Panc1 (cell line): ENCODE measurements at regions not wholly inside any gene's neighbourhood (a gene's known extent, or its start where the extent isn't known, plus 50 kb on each side); places are given as distances from the start of the nearest gene placed in this dataset.

Experiments
- ATAC-seq: fragments of 200-7000 bp; cut with Tn5 transposase; 2 replicates; pipeline ENCODE4 v1.9.1; 2020; ENCODE audit warnings: mild to moderate bottlenecking, moderate library complexity
- BruUV-seq: library from RNA; stranded (reverse); fragments of 400-500 nt; replicated peaks from 2 replicates; lab custom pipeline; 2021; lab: Mats Ljungman, UMichigan
- CTCF ChIA-PET: fragments of 300-600 bp; sonication (Branson Sonifier 250); formaldehyde crosslinking; loops from one replicate; lab custom pipeline; 2022; ENCODE audit warnings: antibody characterized with exemption; lab: Charles Lee
- POLR2A ChIA-PET: fragments of 300-600 bp; sonication (Branson Sonifier 250); formaldehyde crosslinking; loops from one replicate; lab custom pipeline; 2022; ENCODE audit warnings: antibody characterized with exemption; lab: Charles Lee
- DNase-seq: peaks from one replicate; pipeline ENCODE4 v3.0.0-alpha.2; 2010; ENCODE audit warnings: low read depth, low spot score
- H3K27ac ChIP-seq: 2 replicates; pipeline ENCODE4 v1.5.1; 2011; ENCODE audit warnings: mild to moderate bottlenecking, low read length, inconsistent platforms
- H3K27me3 ChIP-seq: fragments of 200-500 bp; sonication (Bioruptor generic); 2 replicates; pipeline ENCODE4 v1.6.0; 2014; ENCODE audit warnings: low read length, inconsistent platforms; ENCODE audit not compliant: control insufficient read depth, insufficient read depth
- H3K36me3 ChIP-seq: fragments of 200-500 bp; sonication (Bioruptor generic); 2 replicates; pipeline ENCODE4 v1.5.1; 2014; ENCODE audit warnings: inconsistent platforms, mild to moderate bottlenecking, low read length, moderate library complexity; ENCODE audit not compliant: control insufficient read depth, insufficient read depth
- H3K4me1 ChIP-seq: 2 replicates; pipeline ENCODE4 v1.5.1; 2011; ENCODE audit warnings: inconsistent platforms, mild to moderate bottlenecking, low read length, moderate library complexity; ENCODE audit not compliant: control insufficient read depth, insufficient read depth
- H3K4me3 ChIP-seq, 2 experiments: 2 replicates each; pipeline ENCODE4 v1.5.1; 2011 to 2012; ENCODE audit warnings: low read depth in 2 of 2, low read length in 2 of 2, mild to moderate bottlenecking in 2 of 2, inconsistent platforms in 1 of 2, moderate library complexity in 1 of 2
- H3K9me3 ChIP-seq: fragments of 200-500 bp; sonication (Bioruptor generic); 2 replicates; pipeline ENCODE4 v1.5.1; 2014; ENCODE audit warnings: low read depth, mild to moderate bottlenecking, inconsistent platforms, low read length, moderate library complexity; ENCODE audit not compliant: control insufficient read depth, insufficient read depth
- POLR2AphosphoS5 ChIP-seq: IDR thresholded peaks from 2 replicates; pipeline ENCODE4 v1.6.1; 2012; ENCODE audit warnings: mild to moderate bottlenecking, low read depth, low read length, moderate library complexity
- REST ChIP-seq, 2 experiments: IDR thresholded peaks; 2 replicates each; pipeline ENCODE4 v1.6.1; 2011 to 2012; ENCODE audit warnings: low read depth in 2 of 2, control low read depth in 1 of 2, low read length in 1 of 2, mild to moderate bottlenecking in 1 of 2, moderate library complexity in 1 of 2; ENCODE audit not compliant: insufficient read depth in 1 of 2
- SIN3A ChIP-seq: IDR thresholded peaks from 2 replicates; pipeline ENCODE4 v1.6.1; 2012; ENCODE audit warnings: low read depth, mild to moderate bottlenecking, low read length, moderate library complexity, borderline replicate concordance; ENCODE audit not compliant: insufficient read depth
- TCF7L2 ChIP-seq: IDR thresholded peaks from 2 replicates; pipeline ENCODE4 v1.6.1; 2011; ENCODE audit warnings: mild to moderate bottlenecking, low read depth, low read length, inconsistent platforms
- in situ Hi-C: cut with HindIII; loops from 2 replicates; pipeline ENCODE4 v1.10.0; 2016; ENCODE audit warnings: low sequenced_read_pairs, low pct_unique_long_range_greater_than_20kb
- intact Hi-C: fragments of 100-400 bp; cut with micrococcal nuclease; formaldehyde crosslinking; loops from one replicate; pipeline ENCODE4 v1.10.0; 2022; ENCODE audit not compliant: unreplicated experiment
- TF ChIP-seq, protein P1 (sequence below): fragments of 450-650 bp; IDR thresholded peaks from 2 replicates; pipeline ENCODE4 v1.5.1; 2017; ENCODE audit warnings: mild to moderate bottlenecking

- H3K36me3 ChIP-seq: no peaks in the 10 kb centered on the region
- no peak overlapping the region for H3K27ac ChIP-seq
- intact Hi-C loops (no loop called here), in situ Hi-C loops (no loop called here)
- TF ChIP-seq, protein P1, sequence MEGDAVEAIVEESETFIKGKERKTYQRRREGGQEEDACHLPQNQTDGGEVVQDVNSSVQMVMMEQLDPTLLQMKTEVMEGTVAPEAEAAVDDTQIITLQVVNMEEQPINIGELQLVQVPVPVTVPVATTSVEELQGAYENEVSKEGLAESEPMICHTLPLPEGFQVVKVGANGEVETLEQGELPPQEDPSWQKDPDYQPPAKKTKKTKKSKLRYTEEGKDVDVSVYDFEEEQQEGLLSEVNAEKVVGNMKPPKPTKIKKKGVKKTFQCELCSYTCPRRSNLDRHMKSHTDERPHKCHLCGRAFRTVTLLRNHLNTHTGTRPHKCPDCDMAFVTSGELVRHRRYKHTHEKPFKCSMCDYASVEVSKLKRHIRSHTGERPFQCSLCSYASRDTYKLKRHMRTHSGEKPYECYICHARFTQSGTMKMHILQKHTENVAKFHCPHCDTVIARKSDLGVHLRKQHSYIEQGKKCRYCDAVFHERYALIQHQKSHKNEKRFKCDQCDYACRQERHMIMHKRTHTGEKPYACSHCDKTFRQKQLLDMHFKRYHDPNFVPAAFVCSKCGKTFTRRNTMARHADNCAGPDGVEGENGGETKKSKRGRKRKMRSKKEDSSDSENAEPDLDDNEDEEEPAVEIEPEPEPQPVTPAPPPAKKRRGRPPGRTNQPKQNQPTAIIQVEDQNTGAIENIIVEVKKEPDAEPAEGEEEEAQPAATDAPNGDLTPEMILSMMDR: no peak
- TF ChIP-seq POLR2AphosphoS5 (no peak), SIN3A (no peak), REST (IDR thresholded peaks at IDR 0.05; ENCODE audit: insufficient read depth in 1 of 2, low read depth in 2 of 2, low read length in 1 of 2) (no peak), TCF7L2 (no peak)
- no TSS peak for BruUV-seq
- ATAC-seq: no peak
- H3K4me3 ChIP-seq: no peak overlapping the region
- no peaks in the 10 kb centered on the region for H3K27me3 ChIP-seq
- ChIA-PET POLR2A (no interaction called here), CTCF (no interaction called here)
- no peaks in the 10 kb centered on the region for H3K4me1 ChIP-seq
- DNase-seq: no peak
- H3K9me3 ChIP-seq: no peaks in the 10 kb centered on the region
Observed at GRCh38 chr9:71352837-71353236, 231.4 kb upstream of the TRPM3 start.

DNA sequence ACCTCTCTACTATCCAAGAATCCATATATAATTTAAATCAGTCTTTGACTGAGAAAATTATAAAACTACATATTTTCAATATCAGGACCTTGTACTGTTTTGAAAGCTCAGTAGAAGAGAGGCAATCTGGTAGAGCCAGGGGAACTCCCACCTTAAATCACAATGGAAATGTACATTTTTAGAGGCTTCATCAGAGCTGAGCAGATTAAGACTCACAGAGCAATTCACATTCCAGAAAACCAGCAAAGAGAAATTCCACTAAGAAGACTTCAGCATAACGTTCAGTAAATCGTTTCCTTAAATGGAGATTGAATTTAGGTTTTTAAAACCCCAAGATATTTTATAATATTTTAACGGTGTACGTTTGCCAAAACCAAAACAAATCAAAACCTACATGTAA, 227.8 kb upstream of the TRPM3 start:
- BruUV-seq: no TSS peak
- Histone ChIP-seq H3K9me3 (no peaks in the 10 kb centered on the region), H3K4me1 (no peaks in the 10 kb centered on the region), H3K27me3 (no peaks in the 10 kb centered on the region), H3K27ac (no peak overlapping the region), H3K4me3 (no peak overlapping the region), H3K36me3 (no peaks in the 10 kb centered on the region)
- TF ChIP-seq POLR2AphosphoS5 (no peak), TCF7L2 (no peak), SIN3A (no peak), REST (IDR thresholded peaks at IDR 0.05; ENCODE audit: insufficient read depth in 1 of 2, low read depth in 2 of 2, low read length in 1 of 2) (no peak)
- TF ChIP-seq, protein P1: no peak
- DNase-seq (no peak), ATAC-seq (no peak)
- in situ Hi-C loops (no loop called here), intact Hi-C loops (no loop called here)
- ChIA-PET POLR2A (no interaction called here), CTCF (no interaction called here)
